Uterus (tissue), 2 donors: ENCODE measurements at regions not wholly inside any gene's neighbourhood (a gene's known extent, or its start where the extent isn't known, plus 50 kb on each side); places are given as distances from the start of the nearest gene placed in this dataset.

Experiments
- POLR2A ChIP-seq, 2 donors: fragments of 450-650 bp; IDR thresholded peaks; one replicate each; pipeline ENCODE4 v1.6.1; 2016; ENCODE audit warnings: antibody characterized with exemption in 2 of 2, mild to moderate bottlenecking in 1 of 2, moderate library complexity in 1 of 2
- TF ChIP-seq, protein P1 (sequence below), 4 experiments: fragments of 200-600 bp in 2 of 4; fragments of 450-650 bp in 2 of 4; sonication (generic) in 2 of 4; IDR thresholded peaks; one replicate each; pipeline ENCODE4 v1.5.1; 2016 to 2019; ENCODE audit warnings: antibody characterized with exemption in 4 of 4, mild to moderate bottlenecking in 2 of 4, moderate library complexity in 1 of 4

DNA sequence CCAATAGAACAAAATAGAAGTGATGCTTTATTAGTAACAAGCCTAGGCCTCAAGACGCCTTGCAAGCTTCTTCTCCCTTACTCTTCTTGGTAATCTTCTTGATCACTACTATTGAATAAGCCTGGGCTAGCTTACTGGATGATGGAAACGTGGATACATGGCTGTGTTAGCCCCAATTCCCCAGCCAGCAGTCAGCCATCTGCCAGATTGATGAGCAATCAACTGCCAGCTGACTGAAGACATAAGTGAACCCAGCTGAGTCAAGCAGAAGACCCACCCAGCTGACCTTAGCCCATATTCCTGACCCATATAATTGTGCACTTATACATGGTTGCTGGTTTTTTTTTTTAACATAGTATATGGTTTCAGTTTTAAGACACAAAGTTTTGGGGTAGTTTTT, 130.4 kb downstream of the DHX15 start:
- TF ChIP-seq, protein P1, sequence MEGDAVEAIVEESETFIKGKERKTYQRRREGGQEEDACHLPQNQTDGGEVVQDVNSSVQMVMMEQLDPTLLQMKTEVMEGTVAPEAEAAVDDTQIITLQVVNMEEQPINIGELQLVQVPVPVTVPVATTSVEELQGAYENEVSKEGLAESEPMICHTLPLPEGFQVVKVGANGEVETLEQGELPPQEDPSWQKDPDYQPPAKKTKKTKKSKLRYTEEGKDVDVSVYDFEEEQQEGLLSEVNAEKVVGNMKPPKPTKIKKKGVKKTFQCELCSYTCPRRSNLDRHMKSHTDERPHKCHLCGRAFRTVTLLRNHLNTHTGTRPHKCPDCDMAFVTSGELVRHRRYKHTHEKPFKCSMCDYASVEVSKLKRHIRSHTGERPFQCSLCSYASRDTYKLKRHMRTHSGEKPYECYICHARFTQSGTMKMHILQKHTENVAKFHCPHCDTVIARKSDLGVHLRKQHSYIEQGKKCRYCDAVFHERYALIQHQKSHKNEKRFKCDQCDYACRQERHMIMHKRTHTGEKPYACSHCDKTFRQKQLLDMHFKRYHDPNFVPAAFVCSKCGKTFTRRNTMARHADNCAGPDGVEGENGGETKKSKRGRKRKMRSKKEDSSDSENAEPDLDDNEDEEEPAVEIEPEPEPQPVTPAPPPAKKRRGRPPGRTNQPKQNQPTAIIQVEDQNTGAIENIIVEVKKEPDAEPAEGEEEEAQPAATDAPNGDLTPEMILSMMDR (IDR thresholded peaks at IDR 0.05): no peak
- no peak for TF ChIP-seq POLR2A (IDR thresholded peaks at IDR 0.05)
